H1 (cell line): ENCODE measurements at regions not wholly inside any gene's neighbourhood (a gene's known extent, or its start where the extent isn't known, plus 50 kb on each side); places are given as distances from the start of the nearest gene placed in this dataset.

Experiments
- CTCF ChIA-PET: fragments of 300-600 bp; sonication (Branson Sonifier 250); formaldehyde crosslinking; loops from one replicate; lab custom pipeline; 2021; ENCODE audit not compliant: partially characterized antibody; lab: Charles Lee
- POLR2A ChIA-PET: fragments of 300-600 bp; sonication (Branson Sonifier 250); formaldehyde crosslinking; loops from one replicate; lab custom pipeline; 2021; ENCODE audit warnings: inconsistent platforms; ENCODE audit not compliant: partially characterized antibody; lab: Charles Lee
- DNase-seq, 2 experiments: peaks; one replicate each; pipeline versions ENCODE4 v3.0.0 to v3.0.0-alpha.2; 2010 to 2022; ENCODE audit warnings: low spot score in 2 of 2, low read depth in 1 of 2, mixed read lengths in 1 of 2
- FAIRE-seq: peaks from 2 replicates; lab custom pipeline; 2011; peaks lifted over from hg19 to GRCh38; lab: Jason Lieb, UNC
- H2AFZ ChIP-seq: 2 replicates; pipeline ENCODE4 v1.8.1; 2012; ENCODE audit warnings: low read length, inconsistent platforms
- H2AK5ac ChIP-seq: 2 replicates; pipeline ENCODE4 v1.6.1; 2013; ENCODE audit warnings: low read depth, low read length
- H2BK120ac ChIP-seq: replicated peaks from 2 replicates; pipeline ENCODE3; 2013; ENCODE audit warnings: low read depth, low read length, inconsistent platforms
- H2BK12ac ChIP-seq: 2 replicates; pipeline ENCODE4 v1.6.1; 2013; ENCODE audit warnings: low read depth, low read length
- H2BK15ac ChIP-seq: 2 replicates; pipeline ENCODE4 v1.6.1; 2013; ENCODE audit warnings: low read length
- H2BK20ac ChIP-seq: 2 replicates; pipeline ENCODE4 v1.6.1; 2013; ENCODE audit warnings: low read length
- H2BK5ac ChIP-seq: 2 replicates; pipeline ENCODE4 v1.6.1; 2013; ENCODE audit warnings: low read depth, low read length
- H3K14ac ChIP-seq: 2 replicates; pipeline ENCODE4 v1.6.1; 2013; ENCODE audit warnings: inconsistent platforms; ENCODE audit not compliant: insufficient read length
- H3K18ac ChIP-seq: 2 replicates; pipeline ENCODE4 v1.6.1; 2013; ENCODE audit warnings: low read length; ENCODE audit errors: extremely low read depth
- H3K23ac ChIP-seq: 2 replicates; pipeline ENCODE4 v1.6.1; 2013; ENCODE audit warnings: inconsistent platforms; ENCODE audit not compliant: insufficient read length
- H3K23me2 ChIP-seq: 2 replicates; pipeline ENCODE4 v1.6.1; 2013; ENCODE audit warnings: low read depth, low read length
- H3K27ac ChIP-seq: 2 replicates; pipeline ENCODE4 v1.6.1; 2011; ENCODE audit warnings: low read depth, low read length, inconsistent platforms
- H3K27me3 ChIP-seq, 4 experiments: replicated peaks in 1 of 4; 1 replicate in 1 of 4; 2 replicates in 3 of 4; pipeline versions ENCODE4 v1.6.1 to v1.8.1; 2011 to 2013; ENCODE audit warnings: low read length in 3 of 4, mild to moderate bottlenecking in 3 of 4, inconsistent platforms in 2 of 4, mixed read lengths in 2 of 4, moderate library complexity in 1 of 4; ENCODE audit not compliant: control insufficient read depth in 3 of 4, insufficient read depth in 3 of 4; ENCODE audit errors: extremely low read depth in 1 of 4
- H3K36me3 ChIP-seq, 4 experiments: 2 replicates each; pipeline versions ENCODE4 v1.6.1 to v1.8.1; 2011 to 2013; ENCODE audit warnings: mild to moderate bottlenecking in 4 of 4, low read length in 3 of 4, moderate library complexity in 2 of 4, control low read depth in 1 of 4, inconsistent platforms in 1 of 4; ENCODE audit not compliant: insufficient read depth in 4 of 4, control insufficient read depth in 2 of 4
- H3K4ac ChIP-seq: replicated peaks from 2 replicates; pipeline ENCODE3; 2013; ENCODE audit warnings: low read length, low read depth, mixed read lengths, inconsistent platforms; ENCODE audit not compliant: insufficient read length
- H3K4me1 ChIP-seq, 4 experiments: replicated peaks in 1 of 4; 1 replicate in 1 of 4; 2 replicates in 3 of 4; pipeline versions ENCODE4 v1.6.1 to v1.8.1; 2011 to 2013; ENCODE audit warnings: low read length in 3 of 4, inconsistent platforms in 2 of 4, mixed read lengths in 1 of 4; ENCODE audit not compliant: insufficient read depth in 4 of 4, control insufficient read depth in 3 of 4
- H3K4me2 ChIP-seq, 2 experiments: 2 replicates each; pipeline versions ENCODE4 v1.6.1 to v1.8.1; 2011 to 2013; ENCODE audit warnings: low read depth in 2 of 2, low read length in 2 of 2, control low read depth in 1 of 2, inconsistent platforms in 1 of 2, mild to moderate bottlenecking in 1 of 2; ENCODE audit not compliant: insufficient read depth in 1 of 2
- H3K4me3 ChIP-seq, 4 experiments: fragments of 200-600, 300-600 bp in 1 of 4; sonication (generic), shearing (Covaris generic), sonication (Bioruptor Twin) in 1 of 4; 2 replicates each; pipeline versions ENCODE4 v1.5.1 to v1.8.1; 2011 to 2016; ENCODE audit warnings: low read length in 4 of 4, low read depth in 3 of 4, control low read depth in 2 of 4, inconsistent platforms in 2 of 4, mild to moderate bottlenecking in 2 of 4, mixed read lengths in 1 of 4, moderate library complexity in 1 of 4; ENCODE audit not compliant: insufficient read depth in 2 of 4; ENCODE audit errors: extremely low read depth in 1 of 4
- H3K56ac ChIP-seq: replicated peaks from 2 replicates; pipeline ENCODE3; 2013; ENCODE audit warnings: low read depth, mild to moderate bottlenecking, mixed read lengths, low read length, inconsistent platforms; ENCODE audit not compliant: insufficient read length
- H3K79me1 ChIP-seq: 2 replicates; pipeline ENCODE4 v1.6.1; 2013; ENCODE audit warnings: low read depth, low read length, control low read depth
- H3K79me2 ChIP-seq, 2 experiments: 2 replicates each; pipeline versions ENCODE4 v1.6.1 to v1.8.1; 2012 to 2013; ENCODE audit warnings: low read length in 2 of 2, mild to moderate bottlenecking in 2 of 2, inconsistent platforms in 1 of 2; ENCODE audit not compliant: insufficient read depth in 2 of 2, control insufficient read depth in 1 of 2
- H3K9ac ChIP-seq, 4 experiments: replicated peaks in 1 of 4; 1 replicate in 1 of 4; 2 replicates in 3 of 4; pipeline versions ENCODE4 v1.6.1 to v1.8.1; 2011 to 2013; ENCODE audit warnings: low read depth in 3 of 4, low read length in 3 of 4, control low read depth in 2 of 4, mild to moderate bottlenecking in 2 of 4, moderate library complexity in 2 of 4, inconsistent platforms in 1 of 4; ENCODE audit errors: extremely low read depth in 1 of 4
- H3K9me3 ChIP-seq, 2 experiments: 2 replicates each; pipeline versions ENCODE4 v1.6.1 to v1.8.1; 2012 to 2013; ENCODE audit warnings: mild to moderate bottlenecking in 2 of 2, moderate library complexity in 2 of 2, control low read depth in 1 of 2, inconsistent platforms in 1 of 2, low read depth in 1 of 2, low read length in 1 of 2, mixed read lengths in 1 of 2; ENCODE audit not compliant: insufficient read depth in 2 of 2
- H4K20me1 ChIP-seq, 2 experiments: replicated peaks in 1 of 2; 2 replicates each; pipeline versions ENCODE3 to v1.8.1; 2011 to 2013; ENCODE audit warnings: inconsistent platforms in 2 of 2, low read length in 2 of 2, mild to moderate bottlenecking in 1 of 2; ENCODE audit not compliant: insufficient read depth in 2 of 2, control insufficient read depth in 1 of 2
- H4K5ac ChIP-seq: 2 replicates; pipeline ENCODE4 v1.6.1; 2013; ENCODE audit warnings: low read length, low read depth, mixed read lengths, inconsistent platforms; ENCODE audit not compliant: insufficient read length
- H4K8ac ChIP-seq: 2 replicates; pipeline ENCODE4 v1.8.0; 2013; ENCODE audit warnings: mild to moderate bottlenecking, moderate library complexity, low read length, inconsistent platforms; ENCODE audit not compliant: insufficient read depth; ENCODE audit errors: extremely low read depth
- H4K91ac ChIP-seq: replicated peaks from 2 replicates; pipeline ENCODE3; 2013; ENCODE audit warnings: low read length, mixed read lengths, inconsistent platforms; ENCODE audit not compliant: insufficient read length
- RBBP5 ChIP-seq: IDR thresholded peaks from 2 replicates; pipeline ENCODE4 v1.7.1; 2012; ENCODE audit warnings: low read depth, mild to moderate bottlenecking, inconsistent platforms, low read length, moderate library complexity, borderline replicate concordance
- WGBS, 2 experiments: shearing (Covaris generic) in 1 of 2; methylation state at CpG; one replicate each; pipeline versions ENCODE4 v1.1.6 to v1.1.7; 2013 to 2015; ENCODE audit warnings: low lambda C conversion rate in 2 of 2, mixed read lengths in 2 of 2, inconsistent platforms in 1 of 2, low coverage in 1 of 2, missing lambda C conversion rate in 1 of 2; ENCODE audit not compliant: insufficient replicate concordance in 2 of 2, insufficient coverage in 1 of 2, insufficient read length in 1 of 2; ENCODE audit errors: extremely low coverage in 1 of 2, missing lambda C conversion rate in 1 of 2; 5-methylcytosine and 5-hydroxymethylcytosine counted together

DNA sequence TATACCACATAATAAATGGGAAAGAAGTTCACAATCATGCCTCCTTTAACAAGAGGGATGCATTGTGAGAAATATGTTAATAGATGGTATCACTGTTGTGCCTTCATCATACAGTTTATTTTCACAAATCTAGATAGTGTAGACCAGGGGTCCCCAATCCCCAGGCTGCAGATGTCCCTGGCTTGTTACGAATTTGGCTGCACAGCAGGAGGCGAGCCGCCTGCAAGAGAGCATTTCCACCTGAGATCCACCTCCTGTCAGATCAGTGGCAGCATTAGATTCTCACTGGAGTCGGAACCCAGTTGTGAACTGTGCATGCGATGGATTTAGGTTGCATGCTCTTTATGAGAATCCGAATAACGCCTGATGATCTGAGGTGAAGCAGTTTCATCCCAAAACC, 361.9 kb upstream of the ZWINT start:
- Histone ChIP-seq H4K5ac (no peak overlapping the region), H3K23ac (no peak overlapping the region), H3K27ac (no peak overlapping the region), H3K4me1 (no peaks in the 10 kb centered on the region), H3K4me2 (no peak overlapping the region), H3K9me3 (no peaks in the 10 kb centered on the region), H3K14ac (no peak overlapping the region), H2BK120ac (no peak overlapping the region), H2BK12ac (no peak overlapping the region), H3K79me1 (no peaks in the 10 kb centered on the region), H2AK5ac (no peak overlapping the region), H3K79me2 (no peaks in the 10 kb centered on the region), H4K91ac (no peak overlapping the region), H3K23me2 (no peaks in the 10 kb centered on the region), H3K9ac (no peak overlapping the region), H3K27me3 (no peaks in the 10 kb centered on the region), H2BK15ac (no peak overlapping the region), H3K4ac (no peak overlapping the region), H2BK5ac (no peak overlapping the region), H3K4me3 (no peak overlapping the region), H4K20me1 (no peaks in the 10 kb centered on the region), H4K8ac (no peak overlapping the region), H2BK20ac (no peak overlapping the region), H2AFZ (no peak overlapping the region), H3K18ac (no peak overlapping the region), H3K56ac (no peak overlapping the region), H3K36me3 (no peaks in the 10 kb centered on the region)
- ChIA-PET CTCF (no interaction called here), POLR2A (no interaction called here)
- DNase-seq (no peak), FAIRE-seq (no peak)
- TF ChIP-seq RBBP5, result no peak
- 79% methylated on average over 7 of the region's 7 CpGs; no CpG with 5 or more reads in 1 of the 2 experiments for WGBS, 2 experiments
